Suppressor macrophage treated with lipopolysaccharide for 1 hour (primary cell): ENCODE measurements at regions not wholly inside any gene's neighbourhood (a gene's known extent, or its start where the extent isn't known, plus 50 kb on each side); places are given as distances from the start of the nearest gene placed in this dataset.

Source experiments
- DNase-seq, 3 donors: peaks; one replicate each; pipeline ENCODE4 v3.0.0-alpha.2; 2020 to 2022

DNA sequence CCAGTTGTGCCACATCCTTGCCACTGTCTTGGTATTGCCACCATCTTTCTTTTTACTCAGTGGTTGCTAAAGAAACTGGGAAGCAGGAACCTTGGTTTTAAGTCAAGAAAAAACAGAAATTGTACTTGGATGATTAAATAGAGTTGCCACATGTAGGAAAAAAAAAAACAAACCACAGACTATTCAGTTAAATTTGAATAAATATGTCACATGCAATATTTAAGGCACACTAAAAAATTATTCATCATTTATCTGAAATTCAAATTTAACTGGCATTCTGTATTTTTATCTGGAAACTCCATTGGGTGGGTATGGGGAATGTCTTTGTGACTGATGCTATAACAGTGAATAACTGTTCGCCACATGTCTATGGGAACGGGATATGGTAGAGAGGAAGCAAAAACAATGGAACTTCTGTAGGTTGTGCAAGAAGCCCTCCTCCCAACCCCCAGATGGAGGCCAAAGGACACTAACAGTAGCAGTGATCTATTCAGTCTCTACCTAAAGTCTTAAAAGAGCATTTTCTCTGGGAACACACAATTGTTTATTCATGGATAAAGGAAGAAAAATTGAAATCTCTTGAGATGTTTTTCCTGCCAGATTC, 57.0 kb upstream of the PLAC8 start:
- DNase-seq = peak; percentile 78 to 95 (median 81)

DNA sequence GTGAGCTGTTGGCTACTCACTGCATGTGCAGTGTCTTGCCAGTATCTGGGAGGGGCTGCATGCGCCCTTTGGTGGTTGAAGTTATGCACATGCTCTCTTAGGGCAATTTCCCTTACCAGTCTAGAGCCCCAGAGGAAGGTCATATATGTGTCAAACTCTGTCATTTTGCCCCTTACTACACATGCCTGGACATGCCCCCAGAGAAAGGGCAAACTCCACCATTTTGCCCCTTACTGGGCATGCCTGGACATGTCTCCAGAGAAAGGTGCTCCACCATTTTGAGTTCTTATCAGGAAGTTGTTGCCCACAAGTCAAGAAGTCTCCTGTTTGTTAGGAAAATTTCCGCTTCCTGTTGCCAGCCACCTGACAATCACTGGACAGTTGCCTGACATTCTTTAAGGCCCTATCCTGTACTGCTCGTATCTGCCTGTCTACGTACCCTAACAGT, 56.4 kb upstream of the PLAC8 start:
- DNase-seq = no peak
